ENCODE measurements at regions not wholly inside any gene's neighbourhood (a gene's known extent, or its start where the extent isn't known, plus 50 kb on each side); places are given as distances from the start of the nearest gene placed in this dataset.

DNA sequence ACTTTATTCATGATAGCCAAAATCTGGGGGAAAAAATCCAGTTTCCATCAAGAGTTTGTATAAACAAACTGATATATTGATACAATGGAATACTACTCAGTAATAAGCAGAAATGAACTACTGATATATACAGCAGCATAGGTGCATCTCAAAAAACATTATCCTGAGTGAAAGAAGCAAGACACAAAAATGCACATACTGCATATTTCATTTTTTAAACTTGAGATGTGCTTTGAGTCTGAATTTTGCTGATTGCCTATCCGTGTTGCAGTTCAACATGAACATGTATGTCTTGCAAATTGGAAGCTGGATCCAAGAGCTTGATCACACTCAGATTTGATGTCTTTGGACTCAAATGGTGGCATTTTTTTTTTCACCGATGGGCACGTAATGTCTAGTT, 132.4 kb downstream of the TSEN15 start:
- Histone ChIP-seq H3K56ac (replicated peaks; ENCODE audit: insufficient read length, low read depth, low read length) (no peak overlapping the region), H2BK12ac (ENCODE audit: low read depth, low read length) (no peak overlapping the region)
- 94% methylated on average over 3 of the region's 3 CpGs; no CpG with 5 or more reads in 1 of the 2 experiments for WGBS, 2 experiments (ENCODE audit: extremely low coverage in 1 of 2, insufficient coverage in 1 of 2, insufficient read length in 1 of 2, insufficient replicate concordance in 2 of 2, low coverage in 1 of 2, low lambda C conversion rate in 2 of 2, missing lambda C conversion rate in 1 of 2)
- no peak for TF ChIP-seq CTBP2 (IDR thresholded peaks at IDR 0.05; ENCODE audit: borderline replicate concordance, insufficient read depth, insufficient read length, low read length)
- no peak for TF ChIP-seq TEAD4 (IDR thresholded peaks at IDR 0.05; ENCODE audit: low read depth, low read length)
- TF ChIP-seq RFX5 (IDR thresholded peaks at IDR 0.05; ENCODE audit: borderline replicate concordance, low read depth, low read length): no peak
- TF ChIP-seq ATF3 (IDR thresholded peaks at IDR 0.05; ENCODE audit: insufficient read depth, low read depth, low read length): no peak
- no peak for TF ChIP-seq NANOG (IDR thresholded peaks at IDR 0.05; ENCODE audit: insufficient read depth, low read depth, low read length, poor library complexity, severe bottlenecking)
- no peak for TF ChIP-seq TAF7 (optimal IDR thresholded peaks at IDR 0.05; ENCODE audit: borderline replicate concordance, low read depth, low read length)
- no peak for TF ChIP-seq RXRA (IDR thresholded peaks at IDR 0.05; ENCODE audit: insufficient read depth, low read depth, low read length)
- no peak for TF ChIP-seq FOSL1 (IDR thresholded peaks at IDR 0.05; ENCODE audit: insufficient read depth, low read depth, low read length)
- no peak for TF ChIP-seq KDM1A (IDR thresholded peaks at IDR 0.05; ENCODE audit: borderline replicate concordance, low read length)
- TF ChIP-seq POU5F1 (IDR thresholded peaks at IDR 0.05; ENCODE audit: low read depth, low read length): no peak
- no peak for TF ChIP-seq SP4 (IDR thresholded peaks at IDR 0.05; ENCODE audit: low read length)
- no peak for TF ChIP-seq GTF2F1 (IDR thresholded peaks at IDR 0.05; ENCODE audit: borderline replicate concordance, low read depth, low read length)

More for the DNA sequence above, 132.4 kb downstream of the TSEN15 start:
- Histone ChIP-seq H4K8ac (ENCODE audit: extremely low read depth, insufficient read depth, low read length) (no peak overlapping the region), H2BK20ac (ENCODE audit: low read length) (no peak overlapping the region), H4K20me1 (replicated peaks in 1 of 2; ENCODE audit: control insufficient read depth in 1 of 2, insufficient read depth in 2 of 2, low read length in 2 of 2) (peaks cover 0 to 1% of the 10 kb centered on the region in 2 experiments), H3K4me3 (ENCODE audit: extremely low read depth in 1 of 4, insufficient read depth in 2 of 4, low read depth in 3 of 4, low read length in 4 of 4) (no peak overlapping the region), H3K9ac (replicated peaks in 1 of 4; ENCODE audit: extremely low read depth in 1 of 4, low read depth in 3 of 4, low read length in 3 of 4) (no peak overlapping the region), H4K91ac (replicated peaks; ENCODE audit: insufficient read length, low read length) (no peak overlapping the region), H3K36me3 (ENCODE audit: control insufficient read depth in 2 of 4, insufficient read depth in 4 of 4, low read length in 3 of 4) (no peaks in the 10 kb centered on the region), H3K23ac (ENCODE audit: insufficient read length) (no peak overlapping the region), H3K18ac (ENCODE audit: extremely low read depth, low read length) (no peak overlapping the region), H3K9me3 (ENCODE audit: insufficient read depth in 2 of 2, low read depth in 1 of 2, low read length in 1 of 2) (no peaks in the 10 kb centered on the region), H2AK5ac (ENCODE audit: low read depth, low read length) (no peak overlapping the region), H3K27ac (ENCODE audit: low read depth, low read length) (no peak overlapping the region), H3K23me2 (ENCODE audit: low read depth, low read length) (no peaks in the 10 kb centered on the region; the same call in 1 of the 2 replicates), H3K14ac (ENCODE audit: insufficient read length) (no peak overlapping the region), H3K4ac (replicated peaks; ENCODE audit: insufficient read length, low read depth, low read length) (no peak overlapping the region), H2BK15ac (ENCODE audit: low read length) (no peak overlapping the region), H3K27me3 (replicated peaks in 1 of 4; ENCODE audit: control insufficient read depth in 3 of 4, extremely low read depth in 1 of 4, insufficient read depth in 3 of 4, low read length in 3 of 4) (no peaks in the 10 kb centered on the region), H2AFZ (ENCODE audit: low read length) (no peak overlapping the region), H2BK120ac (replicated peaks; ENCODE audit: low read depth, low read length) (no peak overlapping the region), H4K5ac (ENCODE audit: insufficient read length, low read depth, low read length) (no peak overlapping the region), H3K79me2 (ENCODE audit: control insufficient read depth in 1 of 2, insufficient read depth in 2 of 2, low read length in 2 of 2) (no peaks in the 10 kb centered on the region), H2BK5ac (ENCODE audit: low read depth, low read length) (no peak overlapping the region), H3K4me1 (replicated peaks in 1 of 4; ENCODE audit: control insufficient read depth in 3 of 4, insufficient read depth in 4 of 4, low read length in 3 of 4) (no peaks in the 10 kb centered on the region), H3K4me2 (ENCODE audit: insufficient read depth in 1 of 2, low read depth in 2 of 2, low read length in 2 of 2) (no peak overlapping the region), H3K79me1 (ENCODE audit: low read depth, low read length) (no peaks in the 10 kb centered on the region)
- ChIA-PET POLR2A (ENCODE audit: partially characterized antibody) (no interaction called here), CTCF (ENCODE audit: partially characterized antibody) (interaction anchor here (1.7 kb wide), 1 partner anchor 21 kb away, joined by 4 read pairs; no protein-coding TSS in a partner anchor)
- FAIRE-seq (no peak), DNase-seq (ENCODE audit: low read depth in 1 of 2, low spot score in 2 of 2) (no peak)
